Urothelium cell line (cell line): ENCODE measurements at regions not wholly inside any gene's neighbourhood (a gene's known extent, or its start where the extent isn't known, plus 50 kb on each side); places are given as distances from the start of the nearest gene placed in this dataset.

Experiments
- DNase-seq: peaks from one replicate; pipeline ENCODE4 v3.0.0; 2011; ENCODE audit warnings: low spot score, mixed read lengths
- FAIRE-seq: peaks from 2 replicates; lab custom pipeline; 2011; peaks lifted over from hg19 to GRCh38; lab: Jason Lieb, UNC

DNA sequence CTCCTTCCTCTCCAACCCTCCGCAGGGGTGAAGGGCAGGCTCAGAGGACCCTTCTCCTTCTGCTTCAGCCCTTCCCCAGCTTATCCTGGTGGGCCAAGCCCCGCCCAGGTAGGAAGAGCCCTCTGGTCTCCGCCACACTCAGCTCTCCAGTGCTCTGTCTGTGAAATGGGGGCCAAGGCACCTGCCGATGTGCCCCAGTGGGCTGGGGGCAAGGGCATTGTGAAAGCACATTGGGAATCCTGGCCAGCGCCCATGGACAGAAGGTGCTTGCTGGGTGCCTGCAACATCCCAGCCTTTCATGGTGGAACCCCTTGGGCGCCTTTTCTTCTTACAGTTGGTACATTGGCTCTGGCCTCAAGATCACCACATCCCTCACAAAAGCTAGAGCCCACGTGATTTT, 150.8 kb downstream of the INHBB start:
- FAIRE-seq (no peak), DNase-seq (no peak)

DNA sequence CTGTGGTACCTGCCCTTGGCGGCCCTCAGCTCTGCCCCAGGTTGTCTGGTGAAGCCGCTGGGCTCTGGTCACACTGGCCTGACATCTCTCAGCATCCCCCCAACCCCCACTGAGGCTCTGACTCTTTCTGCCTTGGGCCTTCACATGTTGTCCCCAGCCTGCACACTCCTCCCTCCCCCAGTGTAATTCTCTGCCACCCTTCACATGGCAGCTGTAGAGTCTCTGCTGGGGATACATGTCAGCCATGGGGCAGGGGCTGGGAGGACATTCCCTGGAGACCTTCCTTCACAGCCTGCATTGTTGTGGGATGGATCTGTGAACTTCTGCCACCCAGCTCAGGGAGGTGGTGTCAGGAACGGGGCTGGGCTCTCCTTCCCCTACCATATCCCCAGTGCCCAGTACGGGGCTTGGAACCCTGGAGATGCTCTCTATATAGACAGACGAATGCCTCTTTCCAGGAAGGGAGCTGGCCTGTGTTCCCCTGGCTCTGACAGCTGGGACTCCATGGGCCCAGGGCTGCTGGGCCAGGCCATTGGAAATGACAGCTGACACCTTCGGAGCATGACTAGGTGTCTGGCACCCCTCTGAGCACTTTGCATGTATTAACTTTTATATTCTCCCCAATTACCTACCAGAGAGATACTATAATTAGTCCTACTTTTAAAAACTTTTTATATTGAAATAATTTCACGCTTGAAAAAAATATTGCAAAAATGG, 151.5 kb downstream of the INHBB start:
- DNase-seq: no peak
- FAIRE-seq: no peak

DNA sequence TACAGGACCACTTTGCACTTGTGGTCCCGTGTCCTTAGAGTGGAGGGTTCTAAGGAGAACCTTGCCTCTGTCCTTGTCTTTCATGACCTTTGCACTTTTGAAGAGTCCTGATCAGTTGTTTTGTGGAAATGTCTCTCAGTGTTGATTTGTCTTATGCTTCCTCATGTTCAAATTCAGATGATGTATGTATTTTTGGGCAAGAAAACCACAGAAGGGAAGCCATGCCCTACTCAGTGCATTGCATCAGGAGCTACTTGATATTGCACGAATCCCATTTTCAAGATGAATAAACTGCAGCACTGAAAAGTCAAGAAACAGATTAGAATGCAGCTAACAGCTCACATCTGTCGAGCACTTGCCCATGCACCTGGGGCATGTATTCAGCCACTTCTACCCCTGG, 152.2 kb downstream of the INHBB start:
- FAIRE-seq (peak; percentile 59), DNase-seq (no peak)

DNA sequence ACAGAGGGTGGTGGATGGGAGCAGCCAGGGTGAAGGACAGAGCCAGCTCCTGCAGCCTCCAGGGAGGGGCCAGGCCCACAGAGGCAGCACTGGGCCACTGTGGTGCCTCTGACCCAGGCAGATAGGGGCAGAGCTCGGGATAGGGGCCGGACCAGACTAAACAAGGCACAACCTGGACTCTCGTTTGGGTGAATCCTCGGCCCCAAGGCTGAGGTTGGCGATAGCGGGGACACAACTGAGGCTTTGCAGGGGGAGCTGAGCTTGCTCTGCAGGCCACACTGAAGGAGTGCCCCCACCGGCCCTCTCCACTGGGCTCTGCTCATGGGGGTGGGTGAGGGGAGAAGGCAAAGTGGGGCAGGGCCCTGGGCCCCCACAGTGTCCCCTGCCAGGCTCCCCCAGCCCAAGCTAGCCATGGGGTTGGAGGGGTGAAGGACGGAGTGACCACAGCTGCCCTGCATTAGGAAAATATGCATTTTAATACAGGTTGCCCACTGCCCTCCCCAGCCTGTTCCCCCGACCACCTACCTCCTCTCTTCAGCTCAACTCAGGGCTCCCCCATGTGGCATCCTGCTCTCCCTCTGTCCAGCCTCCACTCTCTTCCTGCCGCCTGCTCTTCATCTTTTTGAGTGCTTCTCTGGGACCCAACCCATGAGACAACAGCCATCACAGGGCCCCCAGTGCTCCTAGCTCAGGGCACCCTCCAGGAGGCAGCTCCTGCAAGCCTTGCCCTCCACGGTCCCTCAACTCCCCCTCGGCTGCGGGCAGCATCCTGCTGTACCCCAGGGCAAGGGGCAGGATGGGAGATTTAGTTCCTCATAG, 152.8 kb downstream of the INHBB start:
- no peak for DNase-seq

DNA sequence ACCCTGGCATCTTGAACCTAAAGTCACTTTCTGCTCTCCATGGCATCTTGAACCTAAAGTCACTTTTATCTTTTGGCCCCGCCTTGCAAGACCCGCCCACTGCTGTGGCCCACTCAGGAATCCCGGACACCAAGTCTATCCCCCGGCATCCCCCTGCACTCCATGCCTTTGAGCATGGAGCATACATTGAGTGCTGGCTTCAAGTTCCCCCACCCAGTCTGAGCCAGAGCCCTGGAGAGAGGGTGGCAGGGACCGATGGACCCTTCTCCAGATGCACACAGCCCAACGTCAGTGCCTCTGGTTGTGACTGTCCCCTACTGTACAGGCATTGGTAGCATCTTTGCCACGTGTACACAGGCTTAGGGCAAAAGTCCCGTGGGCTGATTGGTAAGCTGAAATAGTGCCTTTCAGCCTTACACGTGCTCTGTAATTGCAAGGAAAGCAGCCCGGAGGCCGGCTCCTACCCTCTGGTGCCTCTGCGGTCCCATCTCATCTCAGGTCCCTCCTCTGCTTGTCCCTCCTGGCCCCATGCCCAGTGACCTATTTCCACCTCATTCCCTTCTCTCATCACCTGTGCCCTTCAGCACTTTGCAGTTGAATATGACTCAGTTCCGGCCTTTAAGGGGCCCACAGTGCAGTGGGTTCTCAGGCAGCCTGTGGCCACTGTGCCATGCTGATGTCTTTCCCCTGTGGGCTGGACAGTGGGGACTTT, 154.0 kb downstream of the INHBB start:
- peak; percentile 95 for FAIRE-seq
- peak; percentile 80 for DNase-seq

More for the DNA sequence above, 152.8 kb downstream of the INHBB start:
- FAIRE-seq: no peak

DNA sequence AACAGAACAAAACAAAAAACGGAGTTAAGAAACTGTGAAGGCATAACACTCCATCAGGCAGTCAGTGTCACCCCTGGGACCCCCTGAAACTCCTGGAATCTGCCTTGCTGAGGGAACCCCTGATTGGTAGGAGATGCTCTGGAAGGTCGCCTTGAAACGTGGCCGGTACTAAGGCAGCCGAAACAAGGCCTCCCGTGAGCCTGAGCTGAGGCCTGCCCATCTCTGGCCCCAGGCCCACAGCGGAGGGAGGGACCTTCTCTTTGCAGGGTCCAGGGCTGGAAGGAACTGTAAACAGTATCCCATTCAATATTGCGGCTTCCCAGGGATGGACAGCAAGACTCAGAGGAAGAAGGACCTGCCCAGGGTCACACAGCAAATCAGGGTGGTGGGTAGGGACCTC, 155.7 kb downstream of the INHBB start:
- no peak for DNase-seq
- no peak for FAIRE-seq

DNA sequence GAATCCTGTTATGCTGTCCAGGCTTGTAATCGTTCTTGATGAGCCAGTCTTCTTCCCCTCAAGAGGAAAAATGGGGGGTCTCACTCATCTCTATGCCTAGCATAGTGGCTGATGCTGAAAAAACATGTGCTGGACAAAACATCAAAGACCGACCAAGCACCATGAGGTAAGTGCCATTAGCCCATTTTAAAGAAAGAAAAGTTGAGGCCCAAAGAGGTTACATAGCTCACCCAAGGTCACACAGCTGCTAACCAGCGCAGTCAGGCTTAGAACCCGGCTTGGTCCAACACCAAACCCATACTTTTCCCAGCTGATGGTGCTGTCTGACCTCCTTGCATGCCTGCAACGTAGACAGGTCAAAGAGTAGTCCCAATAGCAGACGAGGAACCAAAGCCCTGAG, 156.4 kb downstream of the INHBB start:
- no peak for DNase-seq

DNA sequence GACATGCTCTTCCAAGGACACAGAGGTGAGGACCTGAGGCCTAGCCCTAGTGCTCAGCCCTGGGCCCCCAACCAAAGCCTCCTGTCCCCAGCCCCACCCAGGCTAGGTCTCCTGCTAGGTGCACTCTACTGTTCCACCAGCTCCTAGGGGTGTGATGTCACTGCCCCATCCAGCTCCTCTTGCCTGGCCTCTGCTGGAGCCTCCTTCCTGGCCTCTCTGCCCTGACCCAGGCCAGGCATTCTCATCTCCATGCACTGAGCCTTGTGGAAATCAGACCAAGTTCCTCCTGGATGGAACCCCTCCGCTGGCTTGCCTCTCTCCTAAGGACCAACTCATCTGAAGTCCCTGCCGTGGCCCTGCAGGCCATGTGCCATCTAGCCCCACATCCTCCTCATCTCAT, 156.8 kb downstream of the INHBB start:
- FAIRE-seq (no peak), DNase-seq (no peak)

More for the DNA sequence above, 156.4 kb downstream of the INHBB start:
- no peak for FAIRE-seq

DNA sequence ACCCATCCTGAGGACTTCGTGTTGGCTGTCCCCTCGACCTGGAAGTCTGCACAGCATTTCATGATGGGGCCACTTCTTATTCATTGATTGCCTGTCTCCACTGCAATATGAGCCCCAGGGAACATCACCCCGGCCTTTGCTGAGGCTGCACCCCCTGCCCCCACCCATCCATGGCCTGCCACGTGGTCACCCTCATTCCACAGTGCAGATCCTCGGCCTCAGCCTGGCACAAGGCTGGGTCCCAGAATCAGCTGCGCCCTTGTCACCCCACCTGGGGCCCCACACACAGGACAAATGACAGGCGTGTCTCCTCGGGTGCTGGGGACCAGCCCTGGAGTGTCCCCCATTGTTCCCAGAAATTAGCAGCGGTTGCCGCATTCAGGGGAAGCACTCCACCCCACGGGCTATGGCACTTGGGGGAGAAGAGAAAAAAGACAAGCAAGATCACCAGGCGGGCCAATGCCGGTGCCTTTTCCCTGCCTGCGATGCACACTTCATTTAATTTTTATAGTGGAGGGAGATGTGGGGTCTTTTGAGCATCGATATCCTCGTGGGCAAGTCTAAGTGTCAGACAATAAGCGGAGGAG, 157.4 kb downstream of the INHBB start:
- DNase-seq: no peak
- FAIRE-seq: no peak

DNA sequence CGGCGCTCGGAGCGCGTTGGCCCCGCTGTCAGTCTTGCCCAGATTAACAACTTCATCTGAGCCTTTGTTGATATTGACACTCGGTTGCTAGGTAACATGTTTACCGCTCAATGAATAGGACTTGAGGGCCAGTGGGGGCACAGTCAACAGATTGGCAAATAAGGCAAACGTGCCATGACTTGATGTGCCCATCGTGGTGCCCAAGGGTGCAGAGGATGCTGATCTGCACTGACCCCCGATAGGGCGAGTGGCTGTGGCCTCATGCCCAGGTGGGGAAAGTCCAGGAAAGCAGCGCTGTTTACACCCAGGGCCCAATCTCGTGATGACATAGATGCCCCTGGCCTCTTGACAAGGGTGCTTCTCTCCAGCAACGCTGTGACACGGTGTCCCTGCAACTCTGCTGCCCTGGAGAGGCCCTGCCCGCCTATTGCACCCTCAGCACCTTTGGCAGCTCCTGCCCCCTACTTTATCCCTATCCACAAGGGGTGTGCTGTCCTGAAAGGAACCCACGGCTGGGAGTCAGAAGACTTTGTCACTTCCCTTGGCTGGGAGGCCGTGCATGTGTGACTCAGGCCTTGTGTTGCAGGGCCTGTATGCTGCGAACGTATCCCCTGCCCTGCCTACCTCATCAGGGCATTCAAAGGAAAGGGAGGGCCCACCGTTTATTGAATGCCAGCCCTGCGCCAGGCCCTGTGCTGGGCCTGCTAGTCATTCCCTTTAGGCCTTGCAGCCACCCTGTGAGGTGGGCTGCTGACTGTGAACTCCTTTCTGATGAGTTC, 158.0 kb downstream of the INHBB start:
- DNase-seq: peak; percentile 48
- peak; percentile 52 for FAIRE-seq

DNA sequence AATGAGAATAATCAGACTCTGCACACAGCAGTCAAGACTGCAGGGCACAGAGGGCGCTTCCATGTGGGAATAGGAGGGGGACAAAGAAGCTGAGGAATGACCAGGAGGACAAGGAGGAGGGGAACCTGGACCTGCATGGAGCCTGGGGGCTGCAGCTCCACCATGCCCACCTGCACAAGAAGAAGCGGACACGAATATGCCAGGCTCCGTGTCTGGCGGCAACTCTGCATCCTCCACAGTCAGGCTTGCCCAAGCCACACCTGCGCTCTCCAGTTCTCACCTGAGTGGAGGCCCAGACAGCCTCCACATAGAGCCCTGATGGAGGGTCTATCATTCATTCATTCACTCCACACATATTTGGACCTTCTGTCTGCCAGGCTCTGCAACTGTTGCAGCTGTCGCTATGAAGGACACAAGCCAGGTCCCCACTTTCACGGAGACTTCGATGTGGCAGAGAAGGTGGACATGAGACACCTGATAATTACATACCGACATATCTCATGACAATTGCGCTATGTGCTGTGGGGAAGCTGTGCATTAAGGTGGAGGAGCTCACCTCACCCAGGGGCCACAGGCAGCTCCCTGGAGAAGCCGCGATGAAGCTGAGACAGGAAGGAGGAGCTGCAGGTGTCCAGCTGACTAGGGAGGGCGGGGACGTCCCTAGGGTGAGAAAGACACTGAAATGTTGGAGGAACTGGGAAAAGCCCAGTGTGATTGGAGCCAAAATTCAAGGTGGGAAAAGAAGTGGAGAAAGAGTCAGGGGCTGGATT, 159.2 kb downstream of the INHBB start:
- no peak for DNase-seq
- FAIRE-seq: peak; percentile 30

DNA sequence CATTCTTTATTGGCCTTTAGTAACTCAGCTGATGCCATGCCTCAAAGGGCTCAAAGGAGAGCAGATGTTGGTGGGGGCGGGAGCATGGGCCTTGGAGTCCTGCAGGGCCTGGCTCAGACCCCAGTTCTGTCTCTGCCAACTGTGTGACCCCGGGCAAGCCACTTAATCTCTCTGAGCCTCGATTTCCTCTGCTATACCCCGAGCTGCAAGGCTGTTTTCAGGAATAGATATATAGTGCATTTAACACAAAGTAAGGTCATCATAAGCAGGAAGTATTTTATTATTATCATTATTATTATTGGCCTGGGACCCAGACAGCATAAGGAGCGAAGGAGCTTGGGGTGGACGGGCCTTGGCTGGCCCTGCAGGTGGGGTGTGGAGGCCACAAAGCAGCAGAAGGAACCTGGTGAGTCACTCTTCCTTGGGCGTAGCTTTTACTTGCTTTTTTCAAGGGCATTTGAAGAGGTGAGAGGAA, 162.7 kb downstream of the INHBB start:
- FAIRE-seq: no peak
- no peak for DNase-seq

DNA sequence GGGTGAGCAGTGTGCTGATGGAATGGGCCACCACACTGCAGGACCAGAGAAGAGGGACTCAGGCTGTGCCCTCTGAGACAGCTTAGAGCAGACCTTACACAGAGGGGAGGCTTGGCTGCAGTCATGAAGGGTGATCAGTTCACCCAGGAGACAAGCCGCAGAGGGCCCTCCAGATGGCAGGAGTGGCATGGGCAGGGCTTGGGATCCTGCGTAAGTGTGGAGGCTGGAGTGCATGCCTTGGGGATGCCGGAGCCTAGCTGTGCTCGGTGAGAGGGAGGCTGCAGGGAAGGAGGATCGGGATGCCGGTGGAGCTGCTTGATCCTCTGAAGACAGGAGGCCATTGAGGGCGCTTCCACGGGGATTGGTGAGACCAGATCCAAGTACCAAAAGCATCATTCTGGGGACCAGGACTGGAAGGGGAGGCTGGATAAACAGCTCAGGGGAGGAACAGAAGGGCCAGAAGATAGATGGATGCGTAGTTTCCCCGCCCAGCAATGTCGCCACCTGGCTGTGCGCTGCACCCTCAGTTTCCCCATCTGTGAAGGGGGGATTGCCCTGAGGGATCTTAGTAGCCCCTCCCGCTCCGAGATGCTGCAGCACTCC, 163.4 kb downstream of the INHBB start:
- peak; percentile 78 for FAIRE-seq
- no peak for DNase-seq

DNA sequence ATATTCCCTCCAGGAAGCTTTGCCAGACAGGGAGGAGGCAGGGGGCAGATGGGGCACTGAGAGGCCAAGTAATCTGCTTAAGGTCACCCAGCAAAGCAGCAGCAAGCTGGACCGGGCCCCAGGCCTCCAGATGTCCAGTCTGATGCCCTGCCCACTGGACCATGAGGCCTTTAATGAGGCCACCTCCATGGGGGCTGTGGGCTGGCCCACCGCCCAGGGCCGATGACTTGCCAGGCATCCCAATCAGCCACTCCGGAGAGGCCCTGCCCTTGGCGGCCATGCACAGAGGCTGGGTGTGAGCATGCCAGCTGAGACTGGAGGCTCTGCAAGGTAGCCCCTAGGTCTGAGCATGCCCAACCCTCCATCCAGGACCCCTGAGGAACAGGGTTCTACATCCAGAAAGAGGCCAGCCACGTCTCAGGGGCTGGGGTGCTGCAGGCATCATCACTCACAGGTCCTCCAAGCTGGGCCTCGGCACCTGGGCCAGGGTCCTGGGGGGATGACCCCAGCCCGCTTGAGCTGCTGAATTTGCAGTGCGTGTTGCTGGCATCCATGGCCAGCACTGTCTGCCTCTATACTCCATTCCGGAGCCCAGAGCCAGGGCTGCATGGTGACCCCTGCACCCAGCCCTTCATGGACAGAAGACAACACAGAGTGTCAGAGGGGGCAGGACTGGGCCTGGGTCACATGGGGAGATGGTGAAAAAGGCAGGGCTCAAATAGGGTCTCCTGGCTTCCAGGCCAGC, 164.2 kb downstream of the INHBB start:
- no peak for FAIRE-seq
- no peak for DNase-seq

DNA sequence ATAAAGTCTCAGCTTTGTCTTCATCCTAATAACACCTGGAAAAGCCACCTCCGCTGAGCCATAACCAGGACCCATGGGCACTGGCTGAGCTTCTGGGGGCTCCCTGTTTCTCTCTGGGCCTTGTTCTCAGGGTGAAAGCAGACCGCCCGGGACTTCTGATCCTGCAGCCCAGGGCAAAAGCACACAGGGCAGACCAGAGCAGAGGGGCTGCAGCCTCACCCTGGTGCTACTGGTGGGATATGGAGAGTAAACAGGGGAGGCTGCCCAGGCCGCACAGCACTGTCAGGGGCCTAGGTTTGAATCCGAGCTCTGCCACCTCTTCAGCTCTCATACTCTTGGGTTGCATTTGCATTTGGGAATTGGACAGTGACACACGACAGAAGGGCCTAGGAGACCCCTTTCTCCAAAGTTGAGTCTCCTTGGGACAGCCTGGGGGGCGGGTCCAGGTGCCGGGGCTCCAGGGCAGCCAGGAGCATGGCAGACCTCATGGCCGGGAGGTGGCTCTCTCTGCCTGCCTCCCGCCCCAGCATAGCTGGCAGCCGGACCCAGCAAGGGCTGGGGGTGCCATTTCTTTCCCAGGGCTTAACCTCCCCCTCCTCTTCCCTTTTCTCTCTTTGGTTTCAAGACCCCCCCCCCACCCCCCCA, 164.9 kb downstream of the INHBB start:
- no peak for FAIRE-seq
- no peak for DNase-seq

DNA sequence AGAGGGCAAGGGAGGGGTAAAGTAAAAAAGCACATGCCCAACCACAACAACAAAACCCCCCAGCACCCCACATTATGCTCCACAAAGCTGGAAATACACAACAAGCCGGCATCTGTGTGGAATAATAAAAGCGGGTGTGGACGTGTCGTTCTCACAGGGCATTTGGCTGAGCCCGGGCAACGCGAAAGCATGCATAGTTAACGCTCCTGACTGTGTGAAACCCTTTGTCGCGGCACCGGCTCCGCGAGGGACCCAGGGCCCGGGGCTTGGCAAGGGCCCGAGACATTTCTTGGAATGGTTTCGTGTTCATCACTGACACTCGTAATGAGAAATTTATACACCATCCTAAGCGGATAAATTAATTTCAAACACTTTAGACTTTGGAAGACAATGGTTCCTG, 165.6 kb downstream of the INHBB start:
- FAIRE-seq: no peak
- DNase-seq: no peak

DNA sequence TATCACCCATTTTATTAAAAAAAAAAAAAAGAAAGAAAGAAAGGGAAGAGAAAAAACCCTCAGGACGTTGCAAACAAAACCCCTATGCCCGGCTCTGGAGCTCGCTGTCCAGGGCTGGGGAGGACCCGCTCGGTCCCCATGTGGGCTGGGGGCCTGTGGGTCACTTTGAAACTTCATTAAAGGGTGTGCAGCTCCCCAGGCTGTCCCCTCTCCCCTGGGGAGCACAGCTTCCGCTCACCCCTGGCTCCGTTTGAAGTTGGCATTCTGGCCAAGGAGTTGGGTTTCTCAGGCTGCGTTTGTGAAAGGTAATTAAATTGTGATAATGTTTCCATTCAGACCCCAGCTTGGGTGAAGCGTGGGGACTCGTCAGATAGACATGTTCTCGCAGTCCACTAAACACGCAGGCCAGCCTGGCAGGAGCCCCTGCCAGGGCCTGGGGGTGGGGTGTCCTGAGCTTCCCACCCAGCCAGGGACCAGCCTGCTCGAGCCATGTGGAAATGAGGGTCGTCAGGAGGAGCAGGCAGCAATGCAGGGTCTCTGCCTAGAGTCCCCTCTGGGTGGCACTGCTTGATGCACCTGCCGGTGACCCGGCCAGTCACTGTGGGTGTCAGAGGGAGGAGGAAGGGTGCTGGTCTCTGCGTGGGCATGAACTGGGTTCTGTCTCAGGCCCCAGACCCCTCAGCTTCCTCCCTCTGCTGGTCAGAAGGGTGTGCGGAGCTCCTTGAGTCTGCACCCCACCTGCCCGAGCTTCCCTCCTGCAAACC, 166.2 kb downstream of the INHBB start:
- DNase-seq: no peak

More for the DNA sequence above, 166.2 kb downstream of the INHBB start:
- FAIRE-seq: no peak
